Lung microvascular endothelial cell (primary cell): ENCODE measurements at regions not wholly inside any gene's neighbourhood (a gene's known extent, or its start where the extent isn't known, plus 50 kb on each side); places are given as distances from the start of the nearest gene placed in this dataset.

Experiments used
- DNase-seq, 2 donors: peaks; one replicate each; pipeline versions ENCODE4 v3.0.0 to v3.0.0-alpha.2; 2010; ENCODE audit warnings: low read depth in 2 of 2

DNA sequence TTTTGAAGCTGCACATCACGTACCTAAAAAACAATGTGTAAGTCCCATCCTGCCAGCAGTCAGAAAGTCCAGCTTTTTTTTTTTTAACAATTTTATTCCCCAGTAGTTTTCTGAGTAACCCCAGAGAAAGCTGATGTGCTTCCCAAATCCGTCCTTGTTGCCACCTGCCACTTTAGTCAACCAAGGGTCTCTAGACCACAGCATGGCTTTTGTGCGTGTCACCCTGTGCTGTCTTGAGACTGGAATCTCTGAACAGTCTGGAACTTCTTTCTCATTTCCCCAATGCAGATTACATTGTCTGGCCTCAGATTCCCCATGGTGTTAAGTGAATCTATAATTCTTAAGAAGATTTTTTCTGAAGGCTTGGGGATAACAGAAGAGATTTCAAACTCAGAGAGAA is 289.2 kb upstream of the KLF12 start:
- no peak for DNase-seq

DNA sequence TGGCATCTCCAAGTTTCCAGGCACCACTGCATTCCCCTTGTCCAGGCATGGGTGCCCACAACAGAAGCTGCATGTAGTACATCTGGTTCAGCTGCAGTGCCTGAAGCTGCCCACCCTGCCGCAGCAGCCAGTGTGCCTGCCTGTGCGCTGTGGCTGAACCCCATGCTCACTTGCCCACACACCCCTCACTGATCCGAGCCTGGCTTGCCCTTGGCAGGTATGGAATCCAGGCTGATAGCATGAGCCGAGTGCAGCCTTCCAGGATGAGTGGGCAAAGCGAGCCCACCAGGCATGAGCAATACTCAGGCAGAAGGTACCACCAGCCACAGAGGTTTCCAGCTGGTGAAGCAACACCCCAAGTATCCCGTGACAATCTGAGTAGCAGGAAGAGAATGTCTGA is 280.3 kb upstream of the KLF12 start:
- no peak for DNase-seq

DNA sequence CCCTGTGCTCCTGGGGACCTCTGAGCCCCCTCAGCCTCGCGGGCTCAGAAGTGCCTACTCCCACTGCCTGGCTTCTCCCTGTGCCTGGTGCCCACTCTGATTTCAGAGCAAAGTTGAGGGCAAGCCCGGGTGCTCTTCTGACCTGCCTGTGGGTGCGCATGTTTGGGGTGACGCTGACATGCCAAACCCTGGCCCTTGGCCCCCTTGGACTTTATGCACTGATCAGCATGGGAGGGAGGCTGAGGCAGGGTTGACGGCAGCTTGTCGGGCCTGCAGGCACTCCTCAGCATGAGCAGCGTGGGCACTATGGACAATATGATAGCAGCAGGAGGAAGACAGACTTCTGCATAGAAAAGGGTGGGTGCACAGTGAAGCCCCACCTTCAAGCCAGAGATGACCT is 279.3 kb upstream of the KLF12 start:
- DNase-seq: no peak

GRCh38 chr13:74409551-74409950 is 275.3 kb upstream of the KLF12 start:
- no peak for DNase-seq

GRCh38 chr13:74406420-74406819 is 272.2 kb upstream of the KLF12 start:
- DNase-seq: no peak

DNA sequence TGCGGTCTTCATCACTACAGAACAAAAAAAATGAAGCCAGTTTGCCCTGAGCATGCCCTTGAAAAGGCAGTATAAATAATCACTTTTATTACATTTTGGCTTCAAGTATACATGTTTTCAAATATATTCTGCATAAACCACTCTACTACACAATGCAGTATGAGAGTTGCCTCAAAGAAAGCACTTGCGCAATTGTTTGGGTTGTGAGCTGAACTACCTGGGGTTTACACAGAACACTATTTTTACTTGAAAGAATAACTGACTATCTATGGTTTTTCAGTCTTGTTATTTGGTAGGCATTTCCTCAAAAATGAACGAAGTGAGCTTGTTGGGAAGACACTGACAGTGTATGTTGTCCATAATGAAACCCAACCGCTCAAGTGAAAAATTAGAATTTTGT is 264.4 kb upstream of the KLF12 start:
- no peak for DNase-seq

- DNase-seq: no peak
These were observed 254.9 kb upstream of the KLF12 start for GRCh38 chr13:74389056-74389455.

GRCh38 chr13:74388626-74389025 is 254.4 kb upstream of the KLF12 start:
- no peak for DNase-seq

DNA sequence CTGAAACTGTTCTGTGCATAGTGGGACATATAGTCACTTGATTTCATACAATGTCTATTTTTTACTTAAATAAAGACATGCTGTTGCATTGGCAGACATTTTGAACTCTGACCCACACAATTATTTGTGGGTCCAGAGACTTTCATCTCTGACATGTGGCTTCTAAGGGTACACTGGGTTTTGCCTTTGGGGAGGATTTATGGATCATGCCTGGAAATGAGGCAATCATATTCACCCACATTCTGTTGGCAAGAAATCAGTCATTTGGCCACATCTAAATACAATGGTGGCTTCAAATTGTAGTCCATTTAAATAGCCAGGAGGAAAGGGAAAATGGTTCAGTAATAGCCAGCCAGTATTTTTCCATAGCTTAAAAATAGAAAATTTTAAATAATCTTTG is 238.3 kb upstream of the KLF12 start:
- no peak for DNase-seq

DNA sequence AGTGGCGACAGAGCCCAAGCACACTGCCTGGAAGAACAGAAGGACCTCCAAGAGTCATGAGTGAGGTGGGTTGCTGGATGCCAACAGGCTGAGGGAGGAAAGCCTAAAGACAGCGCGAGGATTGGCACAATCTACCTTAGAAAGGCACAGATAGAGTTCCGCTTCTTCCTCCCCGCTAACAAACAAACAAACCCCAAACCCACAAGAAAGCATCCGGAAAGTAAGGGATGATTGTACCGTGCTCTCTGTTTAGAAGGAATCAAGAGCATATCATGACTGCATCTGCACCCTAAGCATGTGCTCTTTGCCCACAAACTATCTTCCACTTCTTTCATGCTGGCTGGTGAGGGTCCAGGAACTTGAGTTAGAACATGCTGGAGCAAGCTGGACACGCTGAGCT is 233.0 kb upstream of the KLF12 start:
- no peak for DNase-seq

DNA sequence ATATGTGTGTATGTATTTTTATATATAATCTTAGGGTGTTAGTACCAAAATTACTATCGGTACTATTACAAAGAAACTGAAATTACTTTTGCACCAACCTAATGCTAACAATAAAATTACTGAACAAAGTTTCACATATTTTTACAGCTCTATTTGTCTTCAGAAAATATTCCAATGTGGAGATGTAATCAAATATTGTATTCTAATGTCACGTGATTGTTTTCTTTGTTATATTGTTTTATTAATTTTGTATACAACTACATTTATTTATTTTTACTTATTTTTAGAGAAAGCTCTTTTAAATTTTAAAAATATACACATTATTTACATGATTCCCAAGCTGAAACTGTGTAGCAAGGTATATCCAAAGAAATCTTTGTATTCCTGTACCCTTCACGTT is 227.1 kb upstream of the KLF12 start:
- no peak for DNase-seq

- DNase-seq: no peak
These were observed 212.8 kb upstream of the KLF12 start for GRCh38 chr13:74346960-74347359.

- no peak for DNase-seq
These were observed 204.1 kb upstream of the KLF12 start for GRCh38 chr13:74338341-74338740.

DNA sequence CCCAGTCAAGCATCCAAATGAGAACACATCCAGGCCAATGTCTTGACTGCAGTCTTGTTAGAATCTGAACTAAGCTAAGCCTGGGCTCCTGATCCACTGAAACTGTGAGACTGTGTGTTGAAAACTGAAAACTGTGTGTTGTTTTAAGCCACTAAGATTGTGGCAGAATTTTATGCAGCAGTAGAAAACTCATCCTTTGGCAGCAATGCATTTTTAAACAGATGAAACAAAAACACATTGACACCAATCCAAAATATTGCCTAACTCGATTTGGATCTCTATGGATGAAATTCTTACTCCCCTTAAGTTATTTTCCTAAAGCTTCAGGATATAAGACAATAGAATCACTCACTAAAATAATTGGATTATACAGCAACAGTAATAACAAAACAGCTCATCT is 202.3 kb upstream of the KLF12 start:
- DNase-seq: no peak

DNA sequence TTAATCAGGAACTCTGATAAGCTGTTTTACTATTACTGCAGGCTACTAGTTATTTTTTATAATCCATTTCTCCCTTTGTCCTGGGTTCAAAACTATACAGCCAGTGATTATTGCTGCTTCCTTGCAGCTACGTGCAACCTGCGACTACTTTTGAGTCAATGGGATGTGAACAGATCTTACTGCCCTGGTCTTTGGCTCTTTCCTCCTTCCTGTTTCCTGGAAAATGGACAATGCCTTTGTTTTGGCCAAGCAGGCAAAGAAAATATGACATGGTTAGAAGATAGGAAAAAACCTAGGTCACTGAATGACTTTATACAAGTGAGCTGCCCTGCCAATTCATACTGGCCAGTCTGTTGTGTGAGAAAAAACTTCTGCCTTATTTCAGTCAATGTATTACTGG is 201.2 kb upstream of the KLF12 start:
- DNase-seq: no peak

GRCh38 chr13:74329962-74330361 is 195.8 kb upstream of the KLF12 start:
- DNase-seq: no peak

DNA sequence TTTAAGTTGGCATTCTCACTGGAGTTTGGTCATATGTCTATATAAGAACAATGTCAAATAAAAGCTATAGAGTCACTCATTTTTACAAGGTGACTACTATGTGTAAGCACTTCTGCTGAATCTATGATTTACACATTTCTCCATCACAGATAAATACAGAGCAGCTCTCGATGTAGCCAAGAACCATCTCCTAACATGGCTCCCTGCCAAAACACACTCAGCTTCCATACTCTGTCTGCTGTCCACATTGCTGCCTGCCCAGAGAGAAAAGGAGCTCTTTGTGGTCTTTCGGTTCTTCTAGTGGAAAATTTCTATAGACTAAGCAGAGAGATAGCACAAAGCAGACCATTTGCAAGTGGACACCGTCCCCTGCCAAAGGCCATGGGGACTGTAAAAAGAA is 190.9 kb upstream of the KLF12 start:
- DNase-seq: peak in 1 of 2 donors; percentile 3

DNA sequence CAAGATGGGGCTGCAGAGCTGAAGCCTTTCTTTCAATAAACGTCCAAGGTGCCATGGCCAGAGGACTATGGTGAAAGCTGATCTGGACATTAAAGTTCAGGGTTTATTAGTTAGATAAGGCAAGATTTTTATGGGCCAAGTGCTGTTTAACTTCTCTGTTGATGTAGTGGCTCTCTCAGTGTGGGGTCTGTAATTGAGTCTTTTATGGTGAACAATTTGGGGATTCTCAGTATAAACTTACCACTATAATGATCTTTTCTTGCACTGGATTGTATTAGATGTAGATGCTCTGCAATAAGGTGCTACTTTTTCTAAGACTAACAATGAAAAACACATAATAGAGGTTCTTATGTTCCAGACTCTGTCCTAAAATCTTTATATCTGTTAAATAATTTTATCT is 190.1 kb upstream of the KLF12 start:
- DNase-seq: no peak

- DNase-seq: no peak
These were observed 188.4 kb upstream of the KLF12 start for GRCh38 chr13:74322562-74322961.

DNA sequence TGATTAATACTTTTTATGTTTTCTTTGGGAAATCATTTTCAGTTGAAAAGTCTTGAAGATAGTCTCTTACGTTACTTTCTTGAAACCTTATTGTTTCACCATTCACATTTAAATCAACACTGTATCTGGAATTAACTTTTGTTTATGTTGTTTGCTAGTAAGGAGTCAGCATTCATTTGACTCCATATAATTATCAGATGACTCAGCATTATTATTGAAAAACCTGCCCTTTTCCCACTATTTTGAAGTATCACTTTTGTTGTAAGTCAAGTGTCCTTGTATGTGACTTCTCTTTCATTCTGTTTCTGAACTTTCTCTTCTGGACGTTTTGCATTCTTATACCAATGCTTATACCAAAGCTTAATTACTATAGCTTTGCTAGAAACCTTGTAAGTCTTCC is 186.1 kb upstream of the KLF12 start:
- no peak for DNase-seq

- no peak for DNase-seq
These were observed 182.3 kb upstream of the KLF12 start for GRCh38 chr13:74316547-74316946.

DNA sequence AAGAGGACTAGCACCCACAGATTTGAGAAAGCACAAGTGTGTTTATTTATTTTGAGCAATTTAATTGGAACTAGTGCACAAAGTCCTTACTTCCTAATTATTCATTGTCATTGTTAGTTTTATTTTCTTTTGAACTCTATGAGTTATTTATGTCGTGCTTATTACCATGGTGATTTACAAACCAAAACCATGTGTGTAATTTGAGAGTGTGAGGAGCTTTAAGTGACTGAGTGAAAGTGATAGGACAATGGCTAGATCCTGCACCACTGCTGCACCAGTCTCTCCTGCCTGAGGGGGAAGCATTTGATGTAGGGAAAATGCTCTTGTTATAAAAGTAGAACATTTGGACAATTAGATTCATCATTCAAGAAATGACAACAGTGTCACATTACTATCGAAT is 172.3 kb upstream of the KLF12 start:
- DNase-seq: no peak

DNA sequence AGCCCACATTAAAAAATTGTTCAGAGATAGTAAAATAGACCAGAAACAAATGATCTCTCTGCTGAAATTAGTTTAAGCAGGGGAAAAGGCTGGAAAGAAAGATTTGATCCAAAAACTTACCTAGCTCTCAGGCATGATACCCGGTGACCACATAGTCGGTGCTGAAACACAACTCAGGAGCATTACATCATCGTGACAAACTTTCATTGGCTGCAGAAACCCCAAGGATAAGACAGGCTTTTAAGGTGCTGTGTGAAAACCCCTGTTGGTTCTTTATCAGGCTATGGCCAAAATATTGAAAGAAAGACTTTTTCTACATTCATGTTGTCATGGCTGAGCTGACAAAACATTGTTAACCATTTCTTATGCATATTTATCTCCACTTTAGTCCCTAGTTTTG is 171.7 kb upstream of the KLF12 start:
- DNase-seq: no peak

DNA sequence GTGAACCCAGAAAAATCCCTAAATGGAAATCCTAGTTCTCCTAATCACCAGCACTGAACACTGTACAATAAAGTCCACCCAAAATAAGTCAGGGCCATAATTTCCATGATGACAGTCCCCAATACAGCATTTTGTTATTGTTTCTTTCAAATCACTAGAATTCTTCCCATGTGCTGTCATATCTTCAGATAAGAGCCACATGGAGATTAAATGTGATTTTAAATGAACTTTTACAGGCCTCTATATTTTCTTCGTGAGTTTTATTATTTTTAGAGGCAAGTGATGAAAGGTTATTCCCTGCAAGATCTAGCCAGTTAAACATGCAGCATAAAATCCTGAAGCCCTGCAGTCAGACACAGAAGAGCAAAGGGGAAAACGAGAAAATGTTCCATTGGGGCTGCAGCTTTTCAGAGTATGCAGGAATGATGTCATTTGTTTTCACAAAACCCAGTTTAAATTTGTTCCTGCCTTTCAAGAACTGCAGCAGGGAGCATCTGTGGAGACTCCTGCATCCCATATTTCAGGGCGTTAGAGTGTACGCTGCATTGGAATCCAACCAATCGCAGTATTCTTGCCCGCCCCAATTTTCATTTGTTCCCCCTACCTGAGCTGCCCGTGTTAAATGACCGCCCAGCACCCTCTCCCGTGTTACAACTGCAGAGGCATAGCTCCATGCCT is 167.2 kb upstream of the KLF12 start:
- DNase-seq: no peak
